IMR-90 (cell line): ENCODE measurements at regions not wholly inside any gene's neighbourhood (a gene's known extent, or its start where the extent isn't known, plus 50 kb on each side); places are given as distances from the start of the nearest gene placed in this dataset.

ENCODE experiments used
- ATAC-seq: fragments of 200-7000 bp; cut with Tn5 transposase; 2 replicates; pipeline ENCODE4 v1.9.1; 2020; ENCODE audit warnings: low read depth, mild to moderate bottlenecking, moderate library complexity
- BruUV-seq: library from RNA; stranded (reverse); fragments of 400-500 nt; replicated peaks from 2 replicates; lab custom pipeline; 2021; lab: Mats Ljungman, UMichigan
- CTCF ChIA-PET: fragments of 300-600 bp; formaldehyde crosslinking; extraction: SDS; loops from one replicate; lab custom pipeline; 2021; ENCODE audit warnings: antibody characterized with exemption; lab: Yijun Ruan, JAX
- POLR2A ChIA-PET: fragments of 300-600 bp; sonication (Branson Sonifier 250); formaldehyde crosslinking; loops from one replicate; lab custom pipeline; 2022; ENCODE audit warnings: antibody characterized with exemption; ENCODE audit not compliant: unreplicated experiment; lab: Charles Lee
- DNase-seq: peaks from one replicate; pipeline ENCODE4 v3.0.0; 2013
- H2AFZ ChIP-seq: replicated peaks from 2 replicates; pipeline ENCODE3; 2013; ENCODE audit warnings: low read length, mild to moderate bottlenecking; ENCODE audit not compliant: poor library complexity
- H2AK5ac ChIP-seq: 2 replicates; pipeline ENCODE4 v1.6.1; 2013; ENCODE audit warnings: low read depth, low read length, inconsistent platforms
- H2AK9ac ChIP-seq: replicated peaks from 2 replicates; pipeline ENCODE3; 2013; ENCODE audit warnings: mild to moderate bottlenecking, low read depth, low read length, moderate library complexity; ENCODE audit not compliant: poor library complexity
- H2BK120ac ChIP-seq: 2 replicates; pipeline ENCODE4 v1.6.1; 2013; ENCODE audit warnings: low read depth, low read length, inconsistent platforms
- H2BK15ac ChIP-seq: 3 replicates; pipeline ENCODE4 v1.6.1; 2013; ENCODE audit warnings: low read depth, low read length, inconsistent platforms
- H2BK20ac ChIP-seq: 2 replicates; pipeline ENCODE4 v1.6.1; 2013; ENCODE audit warnings: low read depth, mild to moderate bottlenecking, inconsistent platforms, low read length, moderate library complexity
- H2BK5ac ChIP-seq: 2 replicates; pipeline ENCODE4 v1.6.1; 2013; ENCODE audit warnings: mild to moderate bottlenecking, low read depth, low read length, inconsistent platforms; ENCODE audit not compliant: poor library complexity, severe bottlenecking
- H3K14ac ChIP-seq: replicated peaks from 2 replicates; pipeline ENCODE4 v1.6.1; 2013; ENCODE audit warnings: low read depth, low read length, inconsistent platforms
- H3K18ac ChIP-seq: 2 replicates; pipeline ENCODE4 v1.6.1; 2013; ENCODE audit warnings: low read depth, low read length, control low read depth
- H3K23ac ChIP-seq: 2 replicates; pipeline ENCODE4 v1.6.1; 2013; ENCODE audit warnings: low read depth, low read length, inconsistent platforms
- H3K27ac ChIP-seq: 2 replicates; pipeline ENCODE4 v1.5.1; 2013; ENCODE audit warnings: mild to moderate bottlenecking, control low read depth, low read length; ENCODE audit not compliant: insufficient read depth
- H3K27me3 ChIP-seq: 2 replicates; pipeline ENCODE4 v1.6.1; 2013; ENCODE audit warnings: low read length; ENCODE audit not compliant: control insufficient read depth, insufficient read depth
- H3K36me3 ChIP-seq: 2 replicates; pipeline ENCODE4 v1.6.1; 2013; ENCODE audit warnings: low read length, mixed read lengths; ENCODE audit not compliant: control insufficient read depth, insufficient read depth
- H3K4ac ChIP-seq: 2 replicates; pipeline ENCODE4 v1.6.1; 2013; ENCODE audit warnings: low read depth, low read length, inconsistent platforms
- H3K4me1 ChIP-seq: 2 replicates; pipeline ENCODE4 v1.6.1; 2013; ENCODE audit warnings: low read length, mixed read lengths; ENCODE audit not compliant: control insufficient read depth, insufficient read depth
- H3K4me2 ChIP-seq: 2 replicates; pipeline ENCODE4 v1.6.1; 2013; ENCODE audit warnings: low read depth, mild to moderate bottlenecking, control low read depth, low read length, moderate library complexity
- H3K4me3 ChIP-seq: 2 replicates; pipeline ENCODE4 v1.5.1; 2013; ENCODE audit warnings: low read depth, mild to moderate bottlenecking, control low read depth, low read length, moderate library complexity; ENCODE audit not compliant: insufficient read depth
- H3K56ac ChIP-seq: 2 replicates; pipeline ENCODE4 v1.6.1; 2013; ENCODE audit warnings: low read length, inconsistent platforms; ENCODE audit not compliant: insufficient read depth; ENCODE audit errors: extremely low read depth
- H3K79me1 ChIP-seq, 2 experiments: 2 replicates each; pipeline ENCODE4 v1.6.1; 2013; ENCODE audit warnings: low read length in 2 of 2, inconsistent platforms in 1 of 2, low read depth in 1 of 2
- H3K9ac ChIP-seq: 2 replicates; pipeline ENCODE4 v1.6.1; 2013; ENCODE audit warnings: low read depth, low read length, control low read depth
- H3K9me1 ChIP-seq: 2 replicates; pipeline ENCODE4 v1.6.1; 2013; ENCODE audit warnings: low read length, inconsistent platforms; ENCODE audit not compliant: insufficient read depth
- H3K9me3 ChIP-seq: 2 replicates; pipeline ENCODE4 v1.6.1; 2013; ENCODE audit warnings: low read length; ENCODE audit not compliant: control insufficient read depth, insufficient read depth
- H4K20me1 ChIP-seq: 2 replicates; pipeline ENCODE4 v1.6.1; 2013; ENCODE audit warnings: low read length, inconsistent platforms; ENCODE audit not compliant: insufficient read depth
- H4K5ac ChIP-seq: 2 replicates; pipeline ENCODE4 v1.6.1; 2013; ENCODE audit warnings: mild to moderate bottlenecking, low read depth, low read length, control low read depth
- H4K8ac ChIP-seq, 2 experiments: 2 replicates each; pipeline ENCODE4 v1.6.1; 2013; ENCODE audit warnings: low read depth in 2 of 2, low read length in 2 of 2, control low read depth in 1 of 2, inconsistent platforms in 1 of 2
- H4K91ac ChIP-seq: 2 replicates; pipeline ENCODE4 v1.6.1; 2013; ENCODE audit warnings: low read depth, low read length, inconsistent platforms; ENCODE audit not compliant: insufficient read depth
- BHLHE40 ChIP-seq: fragments of 150-350 bp; IDR thresholded peaks from 2 replicates; pipeline ENCODE4 v1.6.1; 2016; ENCODE audit warnings: mild to moderate bottlenecking, low read depth, low read length
- CEBPB ChIP-seq: IDR thresholded peaks from 2 replicates; pipeline ENCODE4 v1.6.1; 2012; ENCODE audit warnings: low read depth, low read length, improper control_type of control experiment
- CHD1 ChIP-seq: IDR thresholded peaks from 2 replicates; pipeline ENCODE4 v1.6.1; 2012; ENCODE audit warnings: low read depth, low read length, improper control_type of control experiment
- CTCF ChIP-seq: conservative IDR thresholded peaks from 2 replicates; pipeline ENCODE4 v1.5.1; 2012; ENCODE audit warnings: mild to moderate bottlenecking, low read depth, low read length, improper control_type of control experiment
- ELK1 ChIP-seq: fragments of 150-350 bp; IDR thresholded peaks from 2 replicates; pipeline ENCODE4 v1.6.1; 2016; ENCODE audit warnings: low read depth, mild to moderate bottlenecking, low read length, moderate library complexity, borderline replicate concordance
- FOS ChIP-seq: fragments of 150-350 bp; IDR thresholded peaks from 2 replicates; pipeline ENCODE4 v1.6.1; 2016; ENCODE audit warnings: low read depth, low read length
- MAFK ChIP-seq: IDR thresholded peaks from 2 replicates; pipeline ENCODE4 v1.6.1; 2012; ENCODE audit warnings: low read depth, low read length, improper control_type of control experiment
- MAZ ChIP-seq: IDR thresholded peaks from 2 replicates; pipeline ENCODE4 v1.6.1; 2012; ENCODE audit warnings: low read depth, mild to moderate bottlenecking, low read length, improper control_type of control experiment, moderate library complexity, borderline replicate concordance
- NFE2L2 ChIP-seq: fragments of 150-350 bp; IDR thresholded peaks from 2 replicates; pipeline ENCODE4 v1.6.1; 2016; ENCODE audit warnings: low read depth, mild to moderate bottlenecking, low read length
- POLR2A ChIP-seq: IDR thresholded peaks from 2 replicates; pipeline ENCODE4 v1.6.1; 2012; ENCODE audit warnings: mild to moderate bottlenecking, low read depth, low read length
- RAD21 ChIP-seq: IDR thresholded peaks from 2 replicates; pipeline ENCODE4 v1.6.1; 2012; ENCODE audit warnings: low read length, improper control_type of control experiment
- RCOR1 ChIP-seq: IDR thresholded peaks from 2 replicates; pipeline ENCODE4 v1.6.1; 2012; ENCODE audit warnings: mild to moderate bottlenecking, low read length, improper control_type of control experiment; ENCODE audit not compliant: insufficient replicate concordance
- RFX5 ChIP-seq: IDR thresholded peaks from 2 replicates; pipeline ENCODE4 v1.8.0; 2012; ENCODE audit warnings: low read depth, mild to moderate bottlenecking, low read length, moderate library complexity
- SMC3 ChIP-seq: fragments of 150-350 bp; IDR thresholded peaks from 2 replicates; pipeline ENCODE4 v1.6.1; 2016; ENCODE audit warnings: low read depth, mild to moderate bottlenecking, antibody characterized with exemption, low read length, moderate library complexity
- USF2 ChIP-seq: fragments of 150-350 bp; IDR thresholded peaks from 2 replicates; pipeline ENCODE4 v1.6.1; 2017; ENCODE audit warnings: mild to moderate bottlenecking, antibody characterized with exemption, low read length, low read depth
- WGBS, 2 experiments: methylation state at CpG; one replicate each; pipeline versions ENCODE4 v1.1.5 to v1.1.7; 2013; ENCODE audit warnings: missing lambda C conversion rate in 2 of 2; ENCODE audit not compliant: insufficient read length in 1 of 2; ENCODE audit errors: extremely low coverage in 2 of 2; 5-methylcytosine and 5-hydroxymethylcytosine counted together
- dilution Hi-C: fragments of 300-500 bp; cut with HindIII; formaldehyde crosslinking; loops from one replicate; pipeline ENCODE4 v1.14.3; 2018; ENCODE audit warnings: low sequenced_read_pairs; ENCODE audit not compliant: unreplicated experiment
- in situ Hi-C: fragments of 300-500 bp; cut with MboI; formaldehyde crosslinking; loops from 3 replicates; pipeline ENCODE4 v1.14.3; 2019; ENCODE audit warnings: low sequenced_read_pairs, inconsistent platforms, mixed read lengths
- intact Hi-C: fragments of 100-400 bp; cut with micrococcal nuclease; formaldehyde crosslinking; loops from 2 replicates; pipeline ENCODE4 v1.10.0; 2022

GRCh38 chr7:149580328-149580727 is 82.7 kb upstream of the ZNF746 start:
- no peak overlapping the region for H3K56ac ChIP-seq
- H4K20me1 ChIP-seq: no peaks in the 10 kb centered on the region
- in situ Hi-C loops (no loop called here), intact Hi-C loops (no loop called here), dilution Hi-C loops (no loop called here)
- H3K9me1 ChIP-seq: no peaks in the 10 kb centered on the region
- TF ChIP-seq RAD21 (no peak), RFX5 (no peak), CTCF (no peak), NFE2L2 (no peak), ELK1 (no peak), MAZ (no peak), BHLHE40 (no peak), RCOR1 (no peak), CEBPB (no peak), MAFK (no peak), POLR2A (no peak), SMC3 (no peak), CHD1 (no peak), FOS (no peak), USF2 (no peak)
- no peak overlapping the region for H2BK20ac ChIP-seq
- no peak overlapping the region for H3K18ac ChIP-seq
- H3K27ac ChIP-seq: no peak overlapping the region
- H2BK5ac ChIP-seq: no peak overlapping the region
- H3K4me2 ChIP-seq: no peak overlapping the region
- H2BK120ac ChIP-seq: no peak overlapping the region
- H3K4ac ChIP-seq: no peak overlapping the region
- H4K8ac ChIP-seq: no peak overlapping the region
- H3K79me1 ChIP-seq: peaks cover 0 to 6% of the 10 kb centered on the region in 2 experiments; a peak in 1 of 4 replicates
- no peak overlapping the region for H2AFZ ChIP-seq
- POLR2A ChIA-PET: no interaction called here
- H4K91ac ChIP-seq: no peak overlapping the region
- CTCF ChIA-PET: interaction anchor here (1.9 kb wide), 1 partner anchor 19 kb away, joined by 5 read pairs; no protein-coding TSS in a partner anchor
- WGBS, 2 experiments: no CpG with 5 or more reads among the region's 6 CpGs
- no peak overlapping the region for H2BK15ac ChIP-seq
- no peak overlapping the region for H3K4me3 ChIP-seq
- BruUV-seq: no TSS peak
- no peaks in the 10 kb centered on the region for H3K4me1 ChIP-seq
- no peak overlapping the region for H3K23ac ChIP-seq
- H3K36me3 ChIP-seq: peaks cover 26% of the 10 kb centered on the region
- H3K9me3 ChIP-seq: peaks cover 14% of the 10 kb centered on the region
- H3K9ac ChIP-seq: no peak overlapping the region
- no peak overlapping the region for H4K5ac ChIP-seq
- H2AK9ac ChIP-seq: no peak overlapping the region
- no peaks in the 10 kb centered on the region for H3K27me3 ChIP-seq
- ATAC-seq (no peak), DNase-seq (no peak)
- H3K14ac ChIP-seq: no peak overlapping the region
- H2AK5ac ChIP-seq: no peak overlapping the region
